ENCODE measurements at regions not wholly inside any gene's neighbourhood (a gene's known extent, or its start where the extent isn't known, plus 50 kb on each side); places are given as distances from the start of the nearest gene placed in this dataset.

DNA sequence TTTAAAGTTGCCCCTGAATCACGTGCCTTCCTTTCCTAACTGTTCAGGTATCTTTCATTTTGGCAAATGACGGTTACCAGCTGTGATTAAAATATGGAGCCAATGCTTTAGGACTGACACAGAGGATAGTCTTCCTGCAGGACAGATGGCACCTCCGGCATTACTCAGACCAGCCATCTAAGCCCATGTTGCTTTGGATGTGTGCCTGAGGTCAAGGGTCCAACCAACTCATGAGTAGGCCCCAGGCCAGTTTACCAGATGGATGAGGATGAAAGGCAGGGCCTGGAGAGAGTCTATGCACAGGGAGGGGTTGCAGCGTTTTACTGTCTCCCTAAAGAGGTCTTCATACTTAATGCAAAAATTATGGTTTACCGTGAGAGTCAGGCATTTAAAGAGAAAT is 174.0 kb upstream of the GATB start:
- TF ChIP-seq POLR2AphosphoS5 (IDR thresholded peaks at IDR 0.05; ENCODE audit: low read depth, low read length): no peak
- TF ChIP-seq POLR2A (IDR thresholded peaks at IDR 0.05; ENCODE audit: low read depth, low read length): no peak

Measured in GM12891 (cell line).